GM19438 (cell line): ENCODE measurements at regions not wholly inside any gene's neighbourhood (a gene's known extent, or its start where the extent isn't known, plus 50 kb on each side); places are given as distances from the start of the nearest gene placed in this dataset.

Experiments used
- ATAC-seq: cut with Tn5 transposase; IDR thresholded peaks from one replicate; pipeline ENCODE4 v1.9.1; 2021; ENCODE audit warnings: low read depth; ENCODE audit not compliant: unreplicated experiment

GRCh38 chr18:23341983-23342382 is 111.1 kb upstream of the RIOK3 start:
- ATAC-seq = no peak

GRCh38 chr18:23342506-23342905 is 110.6 kb upstream of the RIOK3 start:
- ATAC-seq = no peak

DNA sequence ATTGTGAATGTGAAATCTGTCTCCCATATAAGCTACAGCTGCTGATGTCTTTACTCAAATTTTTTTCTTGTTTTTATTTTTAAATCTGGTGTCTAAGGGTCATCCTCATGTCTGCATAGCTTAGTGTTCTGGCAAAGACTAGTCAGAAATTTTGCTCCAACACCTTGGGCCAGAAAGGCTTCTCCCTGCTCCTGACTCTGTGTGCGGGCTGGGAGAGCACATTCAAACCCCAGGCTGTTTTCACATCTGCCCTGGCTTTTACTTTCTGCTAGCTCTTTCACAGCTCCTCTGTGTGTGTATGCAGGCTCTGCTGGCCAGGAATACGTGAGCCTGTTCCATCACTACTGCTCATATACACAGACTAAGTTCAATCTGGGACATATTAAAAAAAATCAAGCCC is 102.9 kb upstream of the RIOK3 start:
- no peak for ATAC-seq

- ATAC-seq = no peak
These were observed 101.6 kb upstream of the RIOK3 start for GRCh38 chr18:23351521-23351920.

DNA sequence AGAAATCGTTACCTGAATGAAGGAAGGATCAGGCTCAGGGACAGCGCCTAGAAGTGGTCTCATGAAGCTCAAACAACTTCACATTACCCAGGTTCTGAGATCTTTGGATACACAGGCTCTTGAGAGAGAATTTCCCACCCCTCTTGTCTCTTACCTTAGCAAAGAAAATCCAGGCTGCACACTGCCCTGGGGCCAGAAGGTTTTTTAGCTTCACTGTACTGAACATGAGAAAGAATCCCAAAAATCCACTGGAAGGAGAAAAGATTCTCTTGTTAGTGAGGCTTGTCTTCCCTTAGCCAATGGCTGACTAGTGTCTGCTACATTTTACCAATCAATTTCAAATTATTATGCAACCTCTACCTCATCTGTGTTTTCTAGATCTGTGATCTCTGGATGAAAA is 101.0 kb upstream of the RIOK3 start:
- no peak for ATAC-seq

DNA sequence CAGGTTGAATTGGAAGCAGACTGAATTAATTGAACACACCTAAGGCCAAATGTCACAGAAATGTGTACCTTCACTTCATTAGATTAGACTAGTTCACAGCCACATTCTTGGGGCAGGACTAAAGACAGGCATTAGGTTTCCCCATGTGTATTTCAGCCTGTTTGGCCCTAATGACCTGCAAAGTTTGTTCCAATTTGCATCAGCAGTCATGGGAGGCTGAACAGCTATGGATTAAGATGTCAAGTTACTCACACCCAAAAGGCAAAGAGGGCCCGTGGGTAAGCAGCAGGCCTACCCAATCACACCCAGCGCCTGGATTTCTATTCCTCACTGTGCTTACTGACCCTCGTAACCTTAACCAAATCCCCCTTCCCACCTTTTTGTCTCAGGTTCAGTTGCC is 99.6 kb upstream of the RIOK3 start:
- peak; percentile 41 for ATAC-seq

DNA sequence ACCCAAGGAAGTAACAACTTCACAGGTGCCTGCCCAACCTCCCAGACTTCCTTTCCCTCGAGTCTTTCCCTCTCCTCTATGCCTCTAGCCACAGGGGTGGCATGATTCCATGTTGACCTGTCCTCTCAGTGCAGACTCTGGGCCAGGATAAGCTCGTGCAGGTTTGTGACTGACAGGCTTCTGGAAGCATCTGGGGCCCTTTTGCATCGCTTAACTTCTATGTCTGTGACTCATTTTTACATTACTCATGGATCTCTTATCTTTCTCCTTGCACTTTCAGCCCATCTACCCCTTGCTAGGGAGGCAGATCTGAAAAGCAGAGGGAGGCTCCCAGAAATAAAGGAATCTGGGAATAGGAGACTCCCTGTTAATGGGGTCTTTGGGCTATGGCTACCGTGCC is 98.5 kb upstream of the RIOK3 start:
- no peak for ATAC-seq

- ATAC-seq = no peak
These were observed 97.9 kb upstream of the RIOK3 start for GRCh38 chr18:23355206-23355605.

DNA sequence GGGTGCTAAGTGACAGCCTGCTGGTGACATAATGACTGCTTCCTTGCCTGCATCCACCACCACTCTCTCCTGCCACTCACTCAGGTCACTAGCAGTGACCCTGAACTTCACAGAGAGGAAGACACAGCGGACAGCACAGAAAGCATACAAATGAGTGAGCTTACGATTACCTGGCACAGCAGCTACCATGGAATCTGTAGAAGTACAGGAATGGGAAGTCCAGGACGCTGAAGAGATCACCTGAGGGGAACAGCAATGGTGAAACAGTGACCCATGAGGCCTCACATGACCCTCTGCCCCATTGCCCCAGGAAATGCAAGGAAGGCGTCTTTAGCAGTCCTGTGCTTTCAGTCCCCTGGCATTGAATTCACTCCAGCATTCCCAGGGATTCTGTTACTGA is 96.7 kb upstream of the RIOK3 start:
- ATAC-seq = no peak

- no peak for ATAC-seq
These were observed 96.0 kb upstream of the RIOK3 start for GRCh38 chr18:23356915-23357601.

DNA sequence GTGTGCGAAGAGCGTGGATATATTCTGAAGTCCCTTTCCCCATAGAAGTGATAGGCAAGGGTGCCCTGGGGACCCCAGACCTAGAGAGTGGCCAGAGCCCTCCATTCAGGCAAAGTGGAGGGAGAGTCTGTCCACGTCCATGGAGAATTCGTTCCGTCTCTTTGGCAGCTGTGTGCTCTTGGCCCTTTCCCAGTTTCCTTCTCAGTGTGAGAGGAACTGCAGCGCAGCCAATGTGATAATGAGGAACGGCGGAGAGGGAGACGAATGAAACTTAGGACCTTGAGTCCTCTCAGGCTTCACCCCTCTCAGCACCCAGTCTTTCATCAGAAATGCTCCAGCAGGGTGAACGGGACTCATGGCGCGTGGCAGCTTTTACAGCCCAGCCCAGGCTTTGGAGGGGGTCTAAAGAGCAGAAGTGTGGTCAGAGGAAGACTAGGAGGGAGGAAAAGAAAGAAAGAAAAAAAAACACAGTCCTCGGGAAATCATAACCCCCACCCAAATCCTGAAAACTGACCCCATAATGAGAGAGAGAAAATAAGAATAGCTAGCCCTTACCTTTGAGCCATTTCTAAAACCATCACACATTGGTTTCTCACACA is 95.0 kb upstream of the RIOK3 start:
- ATAC-seq = no peak

DNA sequence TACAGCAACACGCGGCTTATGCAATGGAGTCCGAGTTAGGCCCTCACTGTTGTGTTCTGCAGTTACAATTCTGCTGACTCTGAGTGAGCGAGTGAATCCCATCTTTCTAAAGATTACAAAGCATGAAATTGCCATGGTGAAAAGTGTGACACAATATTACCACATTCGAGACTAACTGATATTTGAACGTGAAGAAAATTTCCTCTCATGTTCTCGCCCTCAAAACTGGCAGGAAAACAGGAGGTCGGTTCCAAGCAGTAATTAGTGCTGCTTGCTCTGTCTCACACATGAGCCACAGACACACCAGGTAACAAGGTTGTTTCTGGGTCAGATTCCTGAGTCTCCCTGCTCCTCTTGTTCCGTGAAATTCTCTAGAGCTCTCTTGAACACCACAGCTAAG is 93.7 kb upstream of the RIOK3 start:
- ATAC-seq = no peak

DNA sequence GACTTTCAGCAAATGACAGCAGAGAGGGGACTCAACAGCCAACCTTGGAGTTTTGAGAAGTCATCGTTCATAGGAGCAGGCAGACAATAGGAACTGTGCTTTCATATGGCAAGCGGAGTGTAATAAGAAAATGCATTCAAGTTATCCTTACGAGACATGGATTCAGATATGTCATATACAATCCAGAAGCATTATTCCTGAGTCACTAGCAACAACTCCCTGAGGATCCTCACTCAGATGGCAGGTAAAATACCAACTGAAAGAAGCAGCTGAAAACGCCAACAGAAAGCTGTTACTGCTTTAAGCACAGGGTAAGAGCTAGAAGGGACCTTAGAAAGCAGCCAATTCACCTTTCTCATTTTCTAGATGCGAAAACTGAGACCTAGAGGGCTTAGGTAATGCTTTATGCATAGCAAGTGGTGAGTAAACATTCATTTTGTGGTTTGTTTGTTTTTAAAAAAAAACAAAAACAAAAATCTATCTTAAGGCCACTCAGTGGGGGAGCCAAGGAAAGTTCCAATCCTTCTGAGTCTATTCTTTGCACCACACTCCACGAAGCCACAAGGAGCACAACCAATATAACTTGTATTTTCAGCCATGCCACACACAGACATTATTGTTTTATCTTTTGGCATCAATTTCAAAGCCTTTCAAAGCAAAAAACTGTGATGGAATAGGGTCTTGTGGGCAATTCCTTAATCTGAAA is 89.1 kb upstream of the RIOK3 start:
- ATAC-seq = no peak

DNA sequence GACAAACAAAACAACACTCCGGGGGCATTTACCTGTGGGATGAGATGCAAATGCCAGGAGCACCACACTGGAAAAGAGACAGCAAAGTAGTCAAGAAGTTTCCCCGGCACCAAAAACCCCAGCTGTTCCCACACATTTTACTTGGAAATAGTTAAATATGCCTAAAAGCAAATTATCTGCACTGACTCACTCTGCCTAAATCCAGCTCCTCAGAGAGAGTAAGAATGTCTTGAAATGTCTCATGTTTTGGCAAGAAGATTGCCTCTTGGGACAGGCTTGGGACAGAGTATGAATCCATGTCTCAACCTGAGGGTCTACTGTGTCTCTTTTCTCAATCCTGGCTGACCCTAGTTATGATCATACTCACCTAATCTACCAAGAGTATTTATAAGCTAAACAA is 87.5 kb upstream of the RIOK3 start:
- no peak for ATAC-seq

DNA sequence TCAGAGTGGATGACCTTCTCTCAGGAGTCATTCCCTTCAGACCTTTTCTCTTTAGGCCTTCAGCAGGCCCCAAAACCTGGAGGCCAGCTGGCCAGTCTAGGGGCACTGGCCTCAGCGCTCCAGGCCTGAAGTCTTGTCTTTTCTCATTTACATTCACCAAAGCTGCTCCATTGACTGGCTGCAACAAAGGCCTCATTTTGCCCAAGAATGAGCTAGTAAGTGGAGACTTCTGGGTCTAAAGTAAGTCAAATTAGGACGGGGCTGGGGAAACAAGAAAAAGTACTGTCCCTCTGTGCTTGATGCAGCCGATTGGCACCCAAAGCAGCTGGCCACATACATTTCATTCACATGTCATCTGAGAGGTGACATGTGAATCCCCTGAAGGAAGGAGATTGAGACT is 83.8 kb upstream of the RIOK3 start:
- ATAC-seq = no peak

DNA sequence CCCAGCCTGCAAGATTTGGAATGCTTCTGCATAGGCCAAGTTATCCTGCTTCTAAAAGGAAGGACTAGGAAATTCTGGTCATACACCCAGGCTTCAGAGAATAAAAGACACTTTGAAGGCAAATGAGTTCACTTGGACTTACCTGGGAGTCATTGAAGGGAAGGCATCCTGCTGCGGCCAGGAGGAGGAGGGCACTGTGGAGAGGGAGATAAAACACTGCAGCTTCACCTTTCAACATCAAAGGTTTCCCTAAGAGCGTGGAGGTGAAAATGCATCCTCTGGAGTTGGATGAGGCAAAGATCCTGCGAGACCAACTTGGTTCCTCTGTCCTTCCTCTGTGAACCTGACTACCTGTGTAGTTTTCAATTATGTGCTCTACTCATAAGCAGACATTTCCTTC is 79.5 kb upstream of the RIOK3 start:
- no peak for ATAC-seq

DNA sequence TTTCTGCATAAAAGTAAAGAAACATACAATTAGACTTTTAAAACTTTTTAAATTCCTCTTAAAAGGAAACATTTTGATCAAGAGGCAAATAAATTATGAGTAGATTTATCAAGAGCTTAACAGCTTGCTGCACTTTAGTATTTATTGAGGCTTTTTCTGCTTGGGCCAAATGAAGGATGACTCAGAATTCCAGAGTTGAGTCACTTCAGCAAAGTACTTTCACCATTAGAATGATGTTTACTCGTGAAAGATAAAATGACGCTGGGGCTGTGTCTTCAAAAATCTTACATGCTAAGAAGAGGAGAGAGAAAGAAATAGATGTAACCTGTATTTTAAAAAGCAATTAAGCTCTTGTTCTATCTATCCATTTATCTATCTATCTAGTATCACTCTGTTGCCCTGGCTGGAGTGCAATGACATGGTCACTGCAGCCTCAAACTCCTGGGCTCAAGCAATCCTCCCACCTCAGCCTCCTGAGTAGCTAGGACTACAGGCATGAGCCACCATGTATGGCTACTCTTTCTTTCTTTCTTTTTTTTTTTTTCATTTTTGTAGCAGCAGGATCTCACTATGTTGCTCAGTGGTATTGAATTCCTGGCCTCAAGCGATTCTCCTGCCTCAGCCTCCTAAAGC is 75.3 kb upstream of the RIOK3 start:
- no peak for ATAC-seq

GRCh38 chr18:23378302-23378686 is 74.8 kb upstream of the RIOK3 start:
- ATAC-seq = no peak

GRCh38 chr18:23380001-23380550 is 73.0 kb upstream of the RIOK3 start:
- no peak for ATAC-seq

DNA sequence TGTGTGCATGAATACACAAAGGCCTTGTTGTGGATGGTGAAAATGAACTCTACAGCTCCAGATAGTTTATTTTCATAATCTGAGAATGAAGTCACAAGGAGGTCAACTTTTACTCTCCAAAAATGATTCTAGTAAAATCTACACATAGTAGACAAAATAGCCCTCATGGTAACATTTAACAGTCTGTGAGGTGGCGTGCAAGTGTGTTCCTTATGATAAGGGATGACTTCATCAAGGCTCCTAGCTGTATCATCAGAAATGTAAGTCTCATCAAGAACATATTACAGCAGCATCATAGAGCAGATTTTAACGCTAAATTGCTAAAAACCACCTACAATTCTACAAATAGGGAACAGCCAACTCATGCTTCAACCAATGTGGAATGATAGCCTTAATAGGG is 72.3 kb upstream of the RIOK3 start:
- ATAC-seq = no peak

DNA sequence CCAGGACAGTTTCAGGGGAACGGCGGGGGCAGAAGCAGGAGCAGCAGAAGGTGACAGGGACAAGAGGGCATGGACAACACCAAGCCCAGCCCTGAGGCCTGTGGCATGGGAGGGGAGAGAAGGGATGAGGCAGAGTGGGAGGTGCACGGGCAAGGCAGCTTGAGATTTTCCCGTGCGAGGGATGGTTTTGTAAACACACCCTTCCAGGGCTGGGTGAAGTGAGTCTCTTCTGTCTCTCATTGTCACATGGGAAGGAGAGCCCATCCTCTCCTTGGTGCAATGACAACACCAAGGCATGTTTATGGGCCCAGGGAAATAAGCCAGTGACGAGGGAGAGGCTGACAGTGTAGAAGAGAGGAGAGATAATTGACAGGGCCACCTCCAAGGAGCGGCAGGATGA is 69.6 kb upstream of the RIOK3 start:
- no peak for ATAC-seq
